IPS DF 19.7 (cell line): ENCODE measurements at regions not wholly inside any gene's neighbourhood (a gene's known extent, or its start where the extent isn't known, plus 50 kb on each side); places are given as distances from the start of the nearest gene placed in this dataset.

Experiments
- DNase-seq: peaks from one replicate; pipeline ENCODE4 v3.0.0-alpha.2; 2013; ENCODE audit warnings: low read depth, low spot score

DNA sequence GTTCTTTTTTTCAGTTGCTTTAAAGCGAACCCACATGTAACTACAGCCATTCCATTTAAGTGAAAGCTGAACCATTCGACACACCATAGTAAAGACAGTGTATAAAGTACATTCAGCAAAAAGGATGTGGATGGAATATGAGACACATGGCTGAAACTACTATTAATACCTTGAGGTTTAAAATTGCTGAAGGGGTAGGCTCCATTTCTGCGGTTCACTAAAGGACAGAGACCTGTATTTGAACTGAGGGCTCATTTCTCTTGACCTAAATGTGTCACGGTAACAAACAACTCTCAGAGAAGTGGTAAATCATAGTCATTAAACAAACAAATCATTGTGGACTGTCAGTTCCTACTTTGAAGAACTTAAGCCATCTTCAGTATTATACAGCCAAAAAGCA, 1085.6 kb upstream of the TENM3 start:
- no peak for DNase-seq

DNA sequence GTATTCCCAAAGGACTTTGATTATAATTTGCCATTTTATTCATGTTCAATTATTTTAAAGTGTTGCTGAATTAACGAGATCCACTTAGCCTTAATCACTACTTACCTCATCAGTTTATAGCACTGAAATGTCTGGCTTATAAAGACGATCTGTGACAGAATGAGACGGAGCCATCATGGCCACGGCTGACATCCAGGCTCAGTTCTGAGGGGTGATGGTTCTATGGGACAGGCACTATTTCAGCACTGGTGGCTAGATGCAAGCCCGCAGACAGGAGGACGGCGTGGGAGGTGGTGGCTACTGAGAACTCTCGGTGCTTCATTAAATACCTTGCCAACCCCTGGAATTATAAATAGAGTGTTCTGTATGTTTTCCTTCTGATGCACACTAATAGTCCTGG, 1084.2 kb upstream of the TENM3 start:
- DNase-seq = no peak

GRCh38 chr4:181161669-181162068, 1081.5 kb upstream of the TENM3 start:
- no peak for DNase-seq

- no peak for DNase-seq
Measured at GRCh38 chr4:181162266-181162665, 1080.9 kb upstream of the TENM3 start.

DNA sequence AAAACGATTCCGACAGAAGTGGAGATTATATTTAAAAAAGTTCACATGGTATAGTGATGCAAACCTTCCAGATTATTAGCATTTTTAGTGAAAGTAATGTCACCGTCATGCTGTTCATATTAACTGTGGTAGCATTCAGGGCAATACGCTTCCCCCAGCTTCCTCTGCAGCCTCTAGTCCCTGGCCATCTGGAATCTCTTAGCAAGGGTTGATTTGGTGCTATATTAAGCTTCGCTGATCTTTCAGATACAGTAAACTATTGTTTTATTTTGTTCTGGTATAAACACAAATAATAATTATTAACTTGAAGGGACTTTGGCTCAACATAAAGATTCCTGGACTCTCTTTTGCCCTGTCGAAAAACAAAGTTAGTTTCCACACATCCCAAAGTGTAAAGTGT, 1080.5 kb upstream of the TENM3 start:
- DNase-seq = no peak

- peak; percentile 82 for DNase-seq
Measured at GRCh38 chr4:181166742-181167399, 1076.3 kb upstream of the TENM3 start.

- no peak for DNase-seq
Measured at GRCh38 chr4:181168011-181168805, 1075.0 kb upstream of the TENM3 start.

GRCh38 chr4:181173046-181173445, 1070.2 kb upstream of the TENM3 start:
- no peak for DNase-seq

GRCh38 chr4:181176306-181176705, 1066.9 kb upstream of the TENM3 start:
- DNase-seq = no peak

- no peak for DNase-seq
Measured at GRCh38 chr4:181181331-181181730, 1061.9 kb upstream of the TENM3 start.

GRCh38 chr4:181189751-181190150, 1053.5 kb upstream of the TENM3 start:
- no peak for DNase-seq

- DNase-seq = no peak
Measured at GRCh38 chr4:181193131-181193930, 1049.9 kb upstream of the TENM3 start.

GRCh38 chr4:181194096-181194495, 1049.1 kb upstream of the TENM3 start:
- DNase-seq = no peak

- DNase-seq = no peak
Measured at GRCh38 chr4:181200076-181200475, 1043.1 kb upstream of the TENM3 start.

- DNase-seq = no peak
Measured at GRCh38 chr4:181202240-181202639, 1041.0 kb upstream of the TENM3 start.

- DNase-seq = no peak
Measured at GRCh38 chr4:181204109-181204508, 1039.1 kb upstream of the TENM3 start.

DNA sequence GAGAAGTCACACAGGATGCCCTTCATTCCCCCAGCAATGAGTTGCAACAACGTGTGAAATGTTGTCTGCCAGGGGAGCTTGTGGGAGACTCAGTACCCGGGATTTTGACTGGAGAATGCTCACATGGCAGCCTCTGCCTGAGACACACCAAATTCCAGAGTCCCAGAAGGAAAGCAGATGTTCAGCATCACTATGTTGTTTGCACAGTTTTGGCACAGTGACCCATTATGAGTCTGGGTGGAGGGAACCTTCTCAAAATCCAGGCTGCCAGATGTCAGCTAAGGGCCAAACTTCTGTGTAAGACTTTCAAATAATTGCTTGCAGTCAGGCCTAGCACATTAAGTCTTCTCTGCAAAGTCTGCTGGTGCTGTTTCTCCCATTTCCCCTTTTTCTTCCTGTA, 1029.7 kb upstream of the TENM3 start:
- no peak for DNase-seq

DNA sequence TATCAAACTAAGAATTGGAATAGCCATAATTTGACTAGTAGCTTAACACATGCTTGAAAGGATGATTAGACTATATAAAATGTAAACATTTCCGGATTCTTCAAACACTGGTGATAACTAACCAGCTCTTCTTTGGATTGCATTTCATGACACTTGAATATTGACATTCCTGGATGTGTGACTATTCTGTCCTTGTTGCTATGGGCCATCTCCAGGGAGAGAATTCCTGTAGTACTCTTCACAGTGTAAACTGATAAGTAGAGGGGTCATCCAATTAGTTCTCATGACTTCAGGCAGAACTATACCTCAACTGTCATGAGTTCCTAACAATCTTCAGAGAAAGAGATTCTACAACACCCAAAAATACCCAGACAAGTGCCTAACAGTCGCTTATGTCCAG, 1026.7 kb upstream of the TENM3 start:
- no peak for DNase-seq

GRCh38 chr4:181219783-181220416, 1023.3 kb upstream of the TENM3 start:
- DNase-seq = no peak

- DNase-seq = no peak
Measured at GRCh38 chr4:181224852-181225251, 1018.4 kb upstream of the TENM3 start.

- no peak for DNase-seq
Measured at GRCh38 chr4:181225616-181226261, 1017.5 kb upstream of the TENM3 start.
